Colonic mucosa (tissue), 4 donors: ENCODE measurements at regions not wholly inside any gene's neighbourhood (a gene's known extent, or its start where the extent isn't known, plus 50 kb on each side); places are given as distances from the start of the nearest gene placed in this dataset.
"Not testable (repeated sequence)": the region's sequence is repeated elsewhere in the genome, so short reads cannot be mapped to it uniquely, and the experiment has no call there.

Source experiments
- DNase-seq: peaks from one replicate; pipeline ENCODE4 v3.0.0-alpha.2; 2020
- H3K27ac ChIP-seq: fragments of 200-600 bp; one replicate; pipeline ENCODE4 v1.8.0; 2021
- H3K27me3 ChIP-seq: fragments of 200-600 bp; one replicate; pipeline ENCODE4 v1.8.0; 2021
- H3K36me3 ChIP-seq: fragments of 200-600 bp; one replicate; pipeline ENCODE4 v1.8.0; 2021
- H3K4me1 ChIP-seq: fragments of 200-600 bp; one replicate; pipeline ENCODE4 v1.8.0; 2021; ENCODE audit warnings: mild to moderate bottlenecking
- H3K4me3 ChIP-seq: fragments of 200-600 bp; one replicate; pipeline ENCODE4 v1.8.0; 2021
- H3K9ac ChIP-seq, 2 donors: one replicate each; pipeline ENCODE4 v1.7.0; 2013; ENCODE audit warnings: control low read depth in 2 of 2, low read depth in 2 of 2, low read length in 2 of 2
- H3K9me3 ChIP-seq: fragments of 200-600 bp; one replicate; pipeline ENCODE4 v1.8.0; 2021
- intact Hi-C: fragments of 100-400 bp; cut with DNase I; formaldehyde crosslinking; loops from one replicate; pipeline ENCODE4 v1.14.1; 2022
- donor health status: healthy.
- donor health status: DM: no; HTN: no; CAD: no.
- donor health status: DM: no; HTN: no; CAD: no.

- H3K4me3 ChIP-seq, H3K4me1 ChIP-seq, H3K9ac ChIP-seq, H3K27me3 ChIP-seq, H3K27ac ChIP-seq, H3K9me3 ChIP-seq, intact Hi-C loops, DNase-seq, H3K36me3 ChIP-seq: not testable (repeated sequence)
Observed at GRCh38 chr7:73161727-73162126, 75.9 kb upstream of the SPDYE9 start.

GRCh38 chr7:73157169-73157661, 71.4 kb upstream of the SPDYE9 start:
- H3K9me3 ChIP-seq, DNase-seq, H3K36me3 ChIP-seq, intact Hi-C loops, H3K4me3 ChIP-seq, H3K4me1 ChIP-seq, H3K27ac ChIP-seq, H3K9ac ChIP-seq, H3K27me3 ChIP-seq: not testable (repeated sequence)

- intact Hi-C loops, H3K4me1 ChIP-seq, H3K4me3 ChIP-seq, H3K27ac ChIP-seq, H3K27me3 ChIP-seq, H3K36me3 ChIP-seq, H3K9me3 ChIP-seq, H3K9ac ChIP-seq: not testable (repeated sequence)
- peak; percentile 18 for DNase-seq
Observed at GRCh38 chr7:73156510-73157168, 70.8 kb upstream of the SPDYE9 start.

GRCh38 chr7:73154586-73155038, 68.8 kb upstream of the SPDYE9 start:
- intact Hi-C loops, H3K27me3 ChIP-seq, H3K4me1 ChIP-seq, H3K9me3 ChIP-seq, H3K9ac ChIP-seq, H3K36me3 ChIP-seq, H3K27ac ChIP-seq: not testable (repeated sequence)
- peak; percentile 67 for DNase-seq
- H3K4me3 ChIP-seq: peak overlapping the region; percentile 14

- H3K4me3 ChIP-seq, H3K27ac ChIP-seq: not testable (repeated sequence)
Observed at GRCh38 chr7:73153921-73154585, 68.2 kb upstream of the SPDYE9 start.

GRCh38 chr7:73148570-73148969, 62.7 kb upstream of the SPDYE9 start:
- intact Hi-C loops, H3K36me3 ChIP-seq, H3K27me3 ChIP-seq, H3K4me3 ChIP-seq, H3K4me1 ChIP-seq, H3K27ac ChIP-seq, H3K9ac ChIP-seq, H3K9me3 ChIP-seq, DNase-seq: not testable (repeated sequence)

More at GRCh38 chr7:73153921-73154585, 68.2 kb upstream of the SPDYE9 start:
- H3K27me3 ChIP-seq, H3K9ac ChIP-seq, DNase-seq, intact Hi-C loops, H3K4me1 ChIP-seq, H3K36me3 ChIP-seq, H3K9me3 ChIP-seq: not testable (repeated sequence)

GRCh38 chr7:73147681-73148080, 61.8 kb upstream of the SPDYE9 start:
- DNase-seq, H3K9ac ChIP-seq, H3K27me3 ChIP-seq, H3K9me3 ChIP-seq, H3K36me3 ChIP-seq, H3K4me3 ChIP-seq, H3K4me1 ChIP-seq, H3K27ac ChIP-seq, intact Hi-C loops: not testable (repeated sequence)

GRCh38 chr7:73143993-73144392, 58.2 kb upstream of the SPDYE9 start:
- H3K9ac ChIP-seq, H3K9me3 ChIP-seq, H3K27me3 ChIP-seq, H3K36me3 ChIP-seq, intact Hi-C loops, DNase-seq, H3K4me1 ChIP-seq, H3K27ac ChIP-seq, H3K4me3 ChIP-seq: not testable (repeated sequence)

- H3K9me3 ChIP-seq, H3K9ac ChIP-seq, H3K36me3 ChIP-seq, H3K27me3 ChIP-seq, H3K4me3 ChIP-seq, DNase-seq, H3K27ac ChIP-seq, intact Hi-C loops, H3K4me1 ChIP-seq: not testable (repeated sequence)
Observed at GRCh38 chr7:73137922-73138321, 52.1 kb upstream of the SPDYE9 start.
